Cardiac fibroblast (primary cell): ENCODE measurements at regions not wholly inside any gene's neighbourhood (a gene's known extent, or its start where the extent isn't known, plus 50 kb on each side); places are given as distances from the start of the nearest gene placed in this dataset.

Source experiments
- DNase-seq, 2 donors: peaks; one replicate each; pipeline versions ENCODE4 v3.0.0 to v3.0.0-alpha.2; 2010; ENCODE audit warnings: low read depth in 2 of 2
- H3K4me3 ChIP-seq, 2 donors: replicated peaks in 1 of 2; 1 replicate in 1 of 2; 2 replicates in 1 of 2; pipeline ENCODE4 v1.5.1; 2011; ENCODE audit warnings: low read depth in 2 of 2, low read length in 2 of 2, mild to moderate bottlenecking in 2 of 2, moderate library complexity in 1 of 2
- CTCF ChIP-seq: IDR thresholded peaks from one replicate; pipeline ENCODE4 v1.5.1; 2011; ENCODE audit warnings: low read depth, mild to moderate bottlenecking, low read length, inconsistent platforms

DNA sequence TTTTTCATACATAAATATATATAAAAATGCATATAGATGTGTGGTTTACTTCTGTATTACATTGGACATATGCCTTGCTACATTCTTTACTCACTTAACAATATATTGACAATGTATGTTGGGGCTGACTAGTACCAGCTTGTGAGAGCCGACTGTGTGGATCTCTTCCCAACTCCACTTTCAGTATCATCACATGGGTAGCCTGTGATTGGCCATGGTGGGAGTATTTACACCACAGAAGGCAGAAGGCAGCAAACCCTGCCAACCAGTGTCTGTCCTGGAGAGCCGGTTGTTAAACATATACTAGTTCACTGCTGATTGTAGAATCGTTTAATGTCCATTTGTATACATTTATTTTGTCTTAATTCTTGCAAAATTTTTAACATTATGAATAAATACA lies 638.7 kb downstream of the DHX35 start:
- no peak for DNase-seq
- H3K4me3 ChIP-seq = no peak overlapping the region
- TF ChIP-seq CTCF = no peak

- H3K4me3 ChIP-seq = no peak overlapping the region
These were observed 638.0 kb downstream of the DHX35 start for GRCh38 chr20:39600156-39600555.

GRCh38 chr20:39596554-39596953 lies 634.4 kb downstream of the DHX35 start:
- TF ChIP-seq CTCF = no peak
- DNase-seq = no peak

More at GRCh38 chr20:39600156-39600555, 638.0 kb downstream of the DHX35 start:
- no peak for DNase-seq
- TF ChIP-seq CTCF = no peak

DNA sequence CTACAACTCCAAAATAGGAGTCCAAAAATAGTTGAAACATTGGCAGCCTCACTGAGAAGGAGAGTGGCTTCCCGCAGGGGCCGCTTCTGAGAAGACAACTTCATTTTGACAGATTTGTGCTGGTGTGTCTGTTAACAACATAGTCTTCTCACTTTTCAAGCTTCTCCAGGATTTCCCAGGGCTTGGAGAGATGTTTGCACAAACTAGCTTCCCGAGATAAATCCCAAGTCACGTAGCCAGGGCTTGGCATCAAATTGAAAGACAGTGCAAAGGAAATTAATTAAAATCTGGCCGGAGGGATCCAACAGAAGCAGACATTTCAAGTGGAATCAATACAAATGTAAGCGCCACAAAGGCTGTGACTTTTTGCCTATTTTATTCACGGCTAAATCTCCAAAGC lies 630.2 kb downstream of the DHX35 start:
- no peak for TF ChIP-seq CTCF
- H3K4me3 ChIP-seq = no peak overlapping the region
- DNase-seq = no peak

More at GRCh38 chr20:39596554-39596953, 634.4 kb downstream of the DHX35 start:
- no peak overlapping the region for H3K4me3 ChIP-seq

DNA sequence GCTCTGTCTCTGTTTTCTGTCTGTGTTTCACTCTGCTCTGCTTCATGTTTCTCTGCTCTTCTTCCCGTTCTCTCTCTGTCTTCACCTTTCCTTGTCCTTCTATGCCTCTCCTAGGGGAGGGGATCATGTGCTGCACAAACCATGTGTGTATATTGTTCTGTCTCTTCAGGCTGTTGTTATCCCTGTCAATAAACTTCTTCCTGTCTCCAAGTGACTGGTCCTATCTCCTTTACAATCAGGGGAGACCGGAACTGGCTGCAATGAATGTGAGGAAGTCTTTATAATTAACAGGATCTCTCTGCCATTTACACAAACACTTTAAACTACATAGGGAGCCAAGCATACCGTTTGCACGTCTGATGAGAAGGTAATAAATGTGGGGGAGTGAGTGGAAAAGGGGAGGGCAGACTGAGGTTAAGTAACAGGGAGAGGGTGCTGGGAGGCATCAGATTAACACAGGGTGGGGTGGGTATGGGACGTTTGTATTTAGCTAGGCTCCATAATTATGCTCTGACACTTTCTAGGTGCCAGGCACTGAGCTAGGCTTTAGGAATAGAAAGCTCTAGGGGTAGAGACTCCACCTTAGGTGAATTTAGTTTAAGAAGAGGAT lies 626.1 kb downstream of the DHX35 start:
- no peak for DNase-seq
- H3K4me3 ChIP-seq = no peak overlapping the region
- no peak for TF ChIP-seq CTCF

DNA sequence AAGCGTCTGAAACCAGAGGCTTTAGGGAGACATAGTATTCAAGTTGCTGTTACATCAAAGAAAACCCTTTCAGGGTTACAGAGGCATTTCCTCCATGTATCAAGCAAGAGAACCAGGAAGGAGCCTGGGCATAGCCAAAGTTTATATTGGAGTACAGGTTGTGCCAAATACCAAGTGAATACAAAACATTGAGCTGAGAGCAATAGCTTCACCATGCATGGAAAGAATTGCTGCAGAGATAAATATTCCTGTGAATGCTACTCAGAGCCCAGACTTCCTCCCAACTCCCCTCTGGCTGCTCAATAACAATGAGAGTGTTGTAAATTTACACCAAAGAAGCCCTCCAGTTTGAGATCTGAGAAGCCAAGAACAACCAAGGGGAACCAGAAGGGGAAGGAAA lies 618.9 kb downstream of the DHX35 start:
- H3K4me3 ChIP-seq = no peak overlapping the region
- DNase-seq = no peak
- TF ChIP-seq CTCF = no peak

DNA sequence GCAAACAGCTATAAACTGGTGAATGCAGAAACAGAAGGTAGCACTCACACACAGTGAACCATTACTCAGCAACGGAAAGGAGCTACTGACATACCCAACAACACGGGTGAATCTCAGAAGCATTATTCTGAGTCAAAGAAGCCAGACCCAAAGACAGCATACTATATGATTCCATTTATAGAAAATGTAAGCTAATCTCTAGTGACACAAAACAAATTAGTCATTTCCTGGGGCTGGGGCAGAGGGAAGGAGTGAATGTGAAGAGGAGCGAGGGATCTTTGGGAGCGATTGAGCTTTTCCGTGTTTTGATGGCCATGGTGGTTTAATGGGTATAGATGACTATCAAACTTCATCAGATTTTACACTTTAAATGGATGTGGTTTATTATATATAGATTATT lies 614.6 kb downstream of the DHX35 start:
- DNase-seq = peak in 1 of 2 donors; percentile 22
- no peak for TF ChIP-seq CTCF
- H3K4me3 ChIP-seq = no peak overlapping the region
